Keratinocyte (primary cell): ENCODE measurements at regions not wholly inside any gene's neighbourhood (a gene's known extent, or its start where the extent isn't known, plus 50 kb on each side); places are given as distances from the start of the nearest gene placed in this dataset.

Source experiments
- DNase-seq: peaks from one replicate; pipeline ENCODE4 v3.0.0-alpha.2; 2011; ENCODE audit warnings: low read depth, missing footprints, low spot score
- FAIRE-seq: peaks from 2 replicates; lab custom pipeline; 2011; peaks lifted over from hg19 to GRCh38; lab: Jason Lieb, UNC
- H2AFZ ChIP-seq: 2 replicates; pipeline ENCODE4 v1.6.0; 2012; ENCODE audit warnings: low read length, control low read depth, inconsistent platforms; ENCODE audit not compliant: control insufficient read depth
- H3K27ac ChIP-seq: 2 replicates; pipeline ENCODE4 v1.5.1; 2011; ENCODE audit warnings: low read length; ENCODE audit not compliant: control insufficient read depth, insufficient read depth
- H3K27me3 ChIP-seq: 3 replicates; pipeline ENCODE4 v1.6.0; 2011; ENCODE audit warnings: low read length; ENCODE audit not compliant: control insufficient read depth, insufficient read depth; ENCODE audit errors: extremely low read depth
- H3K36me3 ChIP-seq, 2 experiments: 2 replicates in 1 of 2; 3 replicates in 1 of 2; pipeline ENCODE4 v1.5.1; 2011; ENCODE audit warnings: low read length in 2 of 2, mild to moderate bottlenecking in 1 of 2; ENCODE audit not compliant: control insufficient read depth in 2 of 2, insufficient read depth in 2 of 2; ENCODE audit errors: extremely low read depth in 1 of 2
- H3K4me1 ChIP-seq: 3 replicates; pipeline ENCODE4 v1.5.1; 2011; ENCODE audit warnings: low read length; ENCODE audit not compliant: control insufficient read depth, insufficient read depth; ENCODE audit errors: extremely low read depth
- H3K4me2 ChIP-seq: 3 replicates; pipeline ENCODE4 v1.6.0; 2011; ENCODE audit warnings: low read depth, low read length; ENCODE audit not compliant: control insufficient read depth, insufficient read depth; ENCODE audit errors: extremely low read depth
- H3K4me3 ChIP-seq, 3 experiments: fragments of 200-600 bp in 1 of 3; sonication (generic) in 1 of 3; 2 replicates in 2 of 3; 3 replicates in 1 of 3; pipeline ENCODE4 v1.5.1; 2011 to 2016; ENCODE audit warnings: low read length in 3 of 3, mild to moderate bottlenecking in 3 of 3, control low read depth in 2 of 3, inconsistent platforms in 1 of 3, low read depth in 1 of 3, mixed read lengths in 1 of 3, mixed run types in 1 of 3, moderate library complexity in 1 of 3; ENCODE audit not compliant: control insufficient read depth in 2 of 3, insufficient read depth in 2 of 3; ENCODE audit errors: extremely low read depth in 1 of 3
- H3K79me2 ChIP-seq: 2 replicates; pipeline ENCODE4 v1.6.0; 2012; ENCODE audit warnings: low read length; ENCODE audit not compliant: control insufficient read depth, insufficient read depth
- H3K9ac ChIP-seq: 3 replicates; pipeline ENCODE4 v1.6.0; 2011; ENCODE audit warnings: low read length; ENCODE audit not compliant: control insufficient read depth, insufficient read depth; ENCODE audit errors: extremely low read depth
- H3K9me1 ChIP-seq: 3 replicates; pipeline ENCODE4 v1.6.0; 2011; ENCODE audit warnings: low read length; ENCODE audit not compliant: control insufficient read depth, insufficient read depth; ENCODE audit errors: extremely low read depth
- H3K9me3 ChIP-seq: 2 replicates; pipeline ENCODE4 v1.5.1; 2012; ENCODE audit warnings: low read depth, low read length; ENCODE audit not compliant: control insufficient read depth
- H4K20me1 ChIP-seq: 3 replicates; pipeline ENCODE4 v1.6.0; 2011; ENCODE audit warnings: low read length; ENCODE audit not compliant: control insufficient read depth, insufficient read depth; ENCODE audit errors: extremely low read depth
- CTCF ChIP-seq, 3 experiments: IDR thresholded peaks in 1 of 3; conservative IDR thresholded peaks in 1 of 3; optimal IDR thresholded peaks in 1 of 3; 2 replicates in 2 of 3; 3 replicates in 1 of 3; pipeline versions ENCODE3 to v1.5.1; 2011; ENCODE audit warnings: low read length in 3 of 3, mild to moderate bottlenecking in 3 of 3, moderate library complexity in 2 of 3, control low read depth in 1 of 3, inconsistent platforms in 1 of 3; ENCODE audit not compliant: insufficient read depth in 2 of 3; ENCODE audit errors: extremely low read depth in 1 of 3
- EZH2 ChIP-seq: IDR thresholded peaks from one replicate; pipeline ENCODE4 v1.6.1; 2012; ENCODE audit warnings: inconsistent platforms, mild to moderate bottlenecking, low read length, moderate library complexity
- dilution Hi-C: fragments of 300-500 bp; cut with MboI; formaldehyde crosslinking; loops from one replicate; pipeline ENCODE4 v1.7.0; 2020; ENCODE audit warnings: low sequenced_read_pairs; ENCODE audit not compliant: extremely low pct_ligation_motif_present

- FAIRE-seq: no peak
- no peaks in the 10 kb centered on the region for H3K79me2 ChIP-seq
- no peak overlapping the region for H3K9ac ChIP-seq
- TF ChIP-seq EZH2 (no peak), CTCF (optimal IDR thresholded peaks at IDR 0.05 in 1 of 3, IDR thresholded peaks at IDR 0.05 in 1 of 3, conservative IDR thresholded peaks at IDR 0.05 in 1 of 3; ENCODE audit: extremely low read depth in 1 of 3, insufficient read depth in 2 of 3, low read length in 3 of 3) (no peak)
- dilution Hi-C loops: no loop called here
- H3K27ac ChIP-seq: no peak overlapping the region
- H3K4me2 ChIP-seq: no peak overlapping the region
- no peaks in the 10 kb centered on the region for H4K20me1 ChIP-seq
- no peaks in the 10 kb centered on the region for H3K4me1 ChIP-seq
- no peak overlapping the region for H3K4me3 ChIP-seq
- no peak for DNase-seq
- H3K9me1 ChIP-seq: no peaks in the 10 kb centered on the region
- no peaks in the 10 kb centered on the region for H3K36me3 ChIP-seq
- no peaks in the 10 kb centered on the region for H3K9me3 ChIP-seq
- H2AFZ ChIP-seq: no peak overlapping the region
- no peaks in the 10 kb centered on the region for H3K27me3 ChIP-seq
Observed at GRCh38 chr1:104825401-104825800, 1075.7 kb downstream of the AMY1C start.

DNA sequence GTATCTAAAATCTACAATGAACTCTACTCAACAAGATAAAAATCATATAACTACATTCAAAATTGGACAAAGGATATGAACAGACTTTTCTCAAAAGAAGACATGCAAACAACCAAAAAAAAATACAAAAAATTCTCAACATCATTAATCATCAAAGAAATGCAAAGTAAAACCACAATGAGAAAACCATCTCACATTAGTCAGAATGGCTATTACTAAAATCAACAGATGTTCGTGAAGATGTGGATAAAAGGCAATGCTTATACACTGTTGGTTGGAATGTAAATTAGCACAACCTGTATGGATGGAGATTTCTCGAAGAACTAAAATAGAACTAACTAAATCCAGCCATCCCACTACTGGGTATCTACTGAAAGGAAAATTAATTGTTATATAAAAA is 1080.8 kb downstream of the AMY1C start:
- dilution Hi-C loops: no loop called here
- no peaks in the 10 kb centered on the region for H3K9me3 ChIP-seq
- H3K9me1 ChIP-seq: no peaks in the 10 kb centered on the region
- H2AFZ ChIP-seq: no peak overlapping the region
- TF ChIP-seq EZH2 (no peak), CTCF (optimal IDR thresholded peaks at IDR 0.05 in 1 of 3, IDR thresholded peaks at IDR 0.05 in 1 of 3, conservative IDR thresholded peaks at IDR 0.05 in 1 of 3; ENCODE audit: extremely low read depth in 1 of 3, insufficient read depth in 2 of 3, low read length in 3 of 3) (no peak)
- FAIRE-seq: no peak
- H3K9ac ChIP-seq: no peak overlapping the region
- no peaks in the 10 kb centered on the region for H3K4me1 ChIP-seq
- no peaks in the 10 kb centered on the region for H3K27me3 ChIP-seq
- no peak for DNase-seq
- no peaks in the 10 kb centered on the region for H4K20me1 ChIP-seq
- H3K79me2 ChIP-seq: no peaks in the 10 kb centered on the region
- H3K27ac ChIP-seq: no peak overlapping the region
- no peaks in the 10 kb centered on the region for H3K36me3 ChIP-seq
- no peak overlapping the region for H3K4me3 ChIP-seq
- H3K4me2 ChIP-seq: no peak overlapping the region
